ENCODE measurements at regions not wholly inside any gene's neighbourhood (a gene's known extent, or its start where the extent isn't known, plus 50 kb on each side); places are given as distances from the start of the nearest gene placed in this dataset.

GRCh38 chr6:148104131-148104530 lies 238.5 kb upstream of the SASH1 start:
- Histone ChIP-seq H3K36me3 (ENCODE audit: control insufficient read depth, insufficient read depth, low read length) (no peaks in the 10 kb centered on the region), H2BK15ac (ENCODE audit: low read depth, low read length) (no peak overlapping the region), H3K9me3 (ENCODE audit: control insufficient read depth, insufficient read depth, low read length) (no peaks in the 10 kb centered on the region), H4K8ac (ENCODE audit: low read depth in 2 of 2, low read length in 2 of 2) (no peak overlapping the region), H2AK9ac (replicated peaks; ENCODE audit: low read depth, low read length, poor library complexity) (no peak overlapping the region), H3K79me1 (ENCODE audit: low read depth in 1 of 2, low read length in 2 of 2) (no peaks in the 10 kb centered on the region), H3K4ac (ENCODE audit: low read depth, low read length) (no peak overlapping the region), H2BK5ac (ENCODE audit: low read depth, low read length, poor library complexity, severe bottlenecking) (no peak overlapping the region), H3K9ac (ENCODE audit: low read depth, low read length) (no peak overlapping the region), H2AK5ac (ENCODE audit: low read depth, low read length) (no peak overlapping the region), H3K14ac (replicated peaks; ENCODE audit: low read depth, low read length) (no peak overlapping the region), H4K91ac (ENCODE audit: insufficient read depth, low read depth, low read length) (no peak overlapping the region), H4K20me1 (ENCODE audit: insufficient read depth, low read length) (no peaks in the 10 kb centered on the region), H2AFZ (replicated peaks; ENCODE audit: low read length, poor library complexity) (no peak overlapping the region), H3K4me3 (ENCODE audit: insufficient read depth, low read depth, low read length) (no peak overlapping the region), H3K27me3 (ENCODE audit: control insufficient read depth, insufficient read depth, low read length) (no peaks in the 10 kb centered on the region), H3K56ac (ENCODE audit: extremely low read depth, insufficient read depth, low read length) (no peak overlapping the region), H2BK20ac (ENCODE audit: low read depth, low read length) (no peak overlapping the region), H2BK120ac (ENCODE audit: low read depth, low read length) (no peak overlapping the region), H4K5ac (ENCODE audit: low read depth, low read length) (no peak overlapping the region), H3K18ac (ENCODE audit: low read depth, low read length) (no peak overlapping the region), H3K4me2 (ENCODE audit: low read depth, low read length) (no peak overlapping the region), H3K27ac (ENCODE audit: insufficient read depth, low read length) (no peak overlapping the region), H3K4me1 (ENCODE audit: control insufficient read depth, insufficient read depth, low read length) (no peaks in the 10 kb centered on the region), H3K23ac (ENCODE audit: low read depth, low read length) (no peak overlapping the region), H3K9me1 (ENCODE audit: insufficient read depth, low read length) (0 out of 2 replicates have a peak, but pooled peaks cover 3% of the 10 kb centered on the region)
- intact Hi-C loops (cut with micrococcal nuclease) (no loop called here), dilution Hi-C loops (cut with HindIII; ENCODE audit: low sequenced_read_pairs, unreplicated experiment) (no loop called here), in situ Hi-C loops (cut with MboI; ENCODE audit: low sequenced_read_pairs) (no loop called here)
- TF ChIP-seq NFE2L2 (IDR thresholded peaks at IDR 0.05; ENCODE audit: low read depth, low read length) (no peak), MAZ (IDR thresholded peaks at IDR 0.05; ENCODE audit: borderline replicate concordance, low read depth, low read length) (no peak)
- POLR2A ChIA-PET (ENCODE audit: unreplicated experiment): no interaction called here
- CTCF ChIA-PET: no interaction called here
- no peak for DNase-seq
- 100% methylated on average over 1 of the region's 3 CpGs; no CpG with 5 or more reads in 1 of the 2 experiments for WGBS, 2 experiments (ENCODE audit: extremely low coverage in 2 of 2, insufficient read length in 1 of 2)
- no peak for ATAC-seq (ENCODE audit: low read depth)
- BruUV-seq (replicated peaks): no TSS peak

Measured in IMR-90 (cell line).